ENCODE measurements at regions not wholly inside any gene's neighbourhood (a gene's known extent, or its start where the extent isn't known, plus 50 kb on each side); places are given as distances from the start of the nearest gene placed in this dataset.
A peak's percentile ranks its signal among the peaks of the same experiment; 100 is the strongest.

DNA sequence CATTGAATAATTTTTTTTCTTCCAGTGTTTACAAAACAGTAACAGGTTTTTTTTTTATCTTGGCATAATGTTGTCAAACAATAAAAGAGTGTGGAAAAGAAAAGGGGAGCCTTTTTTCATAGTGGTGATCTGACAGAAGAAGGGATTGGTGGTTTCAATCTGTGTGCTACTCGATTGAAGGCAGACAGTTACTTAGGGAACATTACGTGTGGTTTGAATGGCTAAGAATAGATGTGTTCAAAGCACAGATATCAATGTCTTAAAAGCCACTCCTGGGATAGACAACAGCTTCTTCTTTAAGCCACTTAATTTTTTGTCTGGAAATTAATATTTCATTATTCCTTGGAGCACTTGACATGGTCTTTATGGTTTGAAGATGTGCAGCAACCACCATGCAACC lies 558.6 kb upstream of the ADGRL2 start:
- no peak for DNase-seq

GRCh38 chr1:81238129-81238528 lies 562.6 kb upstream of the ADGRL2 start:
- DNase-seq = no peak

GRCh38 chr1:81237473-81238089 lies 563.2 kb upstream of the ADGRL2 start:
- no peak for DNase-seq

- no peak for DNase-seq
These were observed 566.5 kb upstream of the ADGRL2 start for GRCh38 chr1:81234237-81234636.

- no peak for DNase-seq
These were observed 567.1 kb upstream of the ADGRL2 start for GRCh38 chr1:81233591-81233990.

- DNase-seq = no peak
These were observed 568.3 kb upstream of the ADGRL2 start for GRCh38 chr1:81232420-81232819.

GRCh38 chr1:81231729-81232038 lies 569.0 kb upstream of the ADGRL2 start:
- no peak for DNase-seq

- DNase-seq = no peak
These were observed 569.6 kb upstream of the ADGRL2 start for GRCh38 chr1:81230983-81231728.

DNA sequence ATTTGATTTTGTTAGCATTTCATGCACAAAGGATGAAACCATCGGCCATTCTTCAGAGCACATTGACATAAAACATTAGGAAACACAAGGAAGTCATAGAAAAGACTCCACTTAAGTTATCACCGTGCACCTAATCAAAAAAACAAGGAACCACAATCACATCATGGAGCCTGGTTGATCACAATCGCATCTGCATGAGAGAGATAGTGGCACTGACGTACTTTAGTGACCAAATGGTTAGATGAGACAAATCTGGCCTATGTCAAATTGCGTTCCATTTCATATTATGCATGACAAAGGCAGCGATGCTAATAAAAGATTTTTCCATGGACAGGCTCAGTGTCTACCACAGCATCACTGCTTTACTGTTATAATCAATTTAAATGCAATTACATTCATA lies 571.8 kb upstream of the ADGRL2 start:
- DNase-seq = no peak

GRCh38 chr1:81226603-81226928 lies 574.2 kb upstream of the ADGRL2 start:
- no peak for DNase-seq

GRCh38 chr1:81225789-81226602 lies 574.7 kb upstream of the ADGRL2 start:
- no peak for DNase-seq

DNA sequence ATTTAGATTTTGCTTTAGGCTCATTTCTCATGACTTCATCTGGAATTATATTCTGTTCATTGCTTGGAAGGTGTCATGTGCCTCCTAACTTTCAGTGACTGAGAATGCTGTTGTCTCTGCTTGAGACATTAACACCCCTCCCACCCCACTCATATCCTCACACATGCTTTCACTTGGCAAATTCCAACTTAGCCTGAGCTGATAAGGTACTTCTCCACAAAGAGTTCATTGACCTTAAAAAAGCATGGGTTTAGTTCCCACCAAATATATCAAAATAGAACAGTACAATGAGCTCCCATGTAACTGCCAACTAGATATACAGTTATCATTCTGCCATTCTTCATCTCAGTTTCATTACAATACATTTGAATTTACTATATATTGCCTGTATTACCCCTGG lies 576.5 kb upstream of the ADGRL2 start:
- DNase-seq = no peak

DNA sequence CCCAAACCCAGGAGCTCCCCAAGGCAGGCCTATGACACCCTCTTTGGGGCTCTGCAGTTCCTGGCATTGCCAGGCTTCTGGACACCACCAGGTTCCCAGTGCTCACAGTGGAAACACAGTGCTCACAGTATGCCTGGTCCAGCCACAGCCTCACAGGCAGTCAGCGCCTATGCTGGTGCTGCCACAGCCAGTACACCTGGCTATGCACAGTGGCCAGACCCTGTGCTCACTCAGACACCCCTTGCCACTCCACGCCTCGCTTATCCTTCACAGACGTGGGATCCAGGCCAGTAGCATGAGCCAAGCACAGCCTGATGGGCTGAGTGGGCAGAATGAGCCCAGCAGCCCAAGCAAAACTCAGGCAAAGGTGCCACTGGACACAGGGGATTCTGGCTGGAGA lies 579.2 kb upstream of the ADGRL2 start:
- no peak for DNase-seq

- DNase-seq = no peak
These were observed 580.1 kb upstream of the ADGRL2 start for GRCh38 chr1:81220614-81221071.

DNA sequence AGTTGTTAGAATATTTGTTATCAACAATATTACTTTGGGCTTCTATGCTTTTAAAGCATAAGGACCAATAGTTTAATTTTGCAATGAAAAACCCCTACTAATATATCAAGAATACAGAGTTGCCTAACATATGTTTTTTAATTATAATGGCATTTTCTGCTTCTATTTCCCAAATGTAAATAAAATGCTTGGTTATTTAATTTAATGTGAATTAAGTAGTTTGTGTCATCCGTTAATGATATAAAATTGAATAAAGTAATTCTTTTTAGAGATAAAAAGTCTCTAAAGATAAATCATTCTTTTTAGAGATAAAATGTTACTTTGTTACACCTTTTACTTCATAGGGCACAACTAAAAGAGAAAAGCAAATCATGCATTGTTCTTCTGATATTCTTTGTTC lies 583.7 kb upstream of the ADGRL2 start:
- DNase-seq = no peak

GRCh38 chr1:81213279-81213678 lies 587.5 kb upstream of the ADGRL2 start:
- no peak for DNase-seq

GRCh38 chr1:81209461-81209860 lies 591.3 kb upstream of the ADGRL2 start:
- DNase-seq = no peak

DNA sequence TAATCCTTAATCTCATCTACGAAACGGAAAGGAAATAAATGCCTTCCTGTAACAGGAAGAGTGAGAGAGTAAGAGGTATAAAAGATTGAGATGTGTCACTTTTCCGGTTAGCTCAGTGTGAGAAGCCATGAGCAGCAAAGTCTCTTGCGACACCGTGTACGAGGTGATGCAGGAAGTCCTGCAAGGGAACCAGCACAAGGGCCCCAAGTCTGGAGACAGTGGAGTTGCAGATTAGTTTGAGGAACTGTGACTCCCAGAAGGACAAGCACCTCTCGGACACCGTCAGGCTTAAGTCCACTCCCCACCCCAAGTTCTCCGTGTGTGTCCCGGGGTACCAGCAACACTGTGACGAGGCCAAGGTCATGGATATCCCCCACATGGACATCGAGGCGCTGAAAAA lies 592.3 kb upstream of the ADGRL2 start:
- peak; percentile 3 for DNase-seq

DNA sequence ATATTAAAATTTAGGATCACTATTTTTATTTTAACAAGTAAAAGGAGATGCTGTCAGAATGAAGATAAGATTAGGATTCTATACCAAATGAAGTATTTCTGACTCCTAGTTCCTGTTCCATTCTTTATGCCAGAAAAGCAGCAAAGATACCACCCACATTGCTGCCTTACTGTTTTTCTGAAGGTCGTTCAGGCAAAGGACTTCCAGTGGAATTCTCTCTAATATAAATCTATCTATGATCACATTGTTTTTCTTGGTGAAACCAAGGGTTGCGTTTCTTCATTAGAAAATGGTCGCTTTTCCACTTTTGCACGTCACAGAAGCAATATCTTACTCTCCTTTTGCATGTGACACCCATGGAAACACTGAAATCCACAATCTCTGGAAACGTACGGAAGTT lies 594.8 kb upstream of the ADGRL2 start:
- no peak for DNase-seq

DNA sequence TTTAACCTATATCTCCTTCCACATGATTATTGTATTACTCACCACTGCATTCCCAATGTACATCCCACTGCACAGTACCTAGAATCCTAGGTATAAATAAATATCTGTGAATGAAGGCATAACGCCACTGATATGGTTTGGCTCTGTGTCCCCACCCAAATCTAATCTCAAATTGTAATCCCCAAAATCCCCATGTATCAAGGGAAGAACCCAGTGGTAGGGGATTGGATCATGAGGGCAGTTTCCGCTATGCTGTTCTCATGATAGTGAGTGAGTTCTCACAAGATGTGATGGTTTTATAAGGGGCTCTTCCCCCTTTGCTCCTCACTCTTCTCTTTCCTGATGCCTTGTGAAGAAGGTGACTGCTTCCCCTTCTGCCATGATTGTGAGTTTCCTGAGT lies 599.0 kb upstream of the ADGRL2 start:
- no peak for DNase-seq

DNA sequence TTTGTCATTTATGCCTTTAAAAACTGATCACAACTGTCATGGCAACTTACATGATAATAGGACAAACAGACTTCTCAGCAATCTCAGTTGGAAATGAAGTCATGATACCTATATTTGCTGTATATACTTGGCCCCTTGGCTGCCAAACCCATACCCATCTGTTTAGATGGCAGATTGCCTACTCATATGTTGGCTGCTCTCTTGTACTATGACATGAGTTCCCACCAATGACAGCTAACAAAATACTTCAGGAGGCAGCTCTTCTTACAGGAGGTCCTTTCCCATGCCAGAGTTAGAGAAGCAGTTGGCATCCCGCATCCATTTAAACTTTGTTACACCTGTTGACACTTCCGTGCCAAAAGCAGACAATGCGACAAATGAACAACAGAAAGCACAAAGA lies 603.1 kb upstream of the ADGRL2 start:
- DNase-seq = no peak

- no peak for DNase-seq
These were observed 607.8 kb upstream of the ADGRL2 start for GRCh38 chr1:81192647-81193642.

DNA sequence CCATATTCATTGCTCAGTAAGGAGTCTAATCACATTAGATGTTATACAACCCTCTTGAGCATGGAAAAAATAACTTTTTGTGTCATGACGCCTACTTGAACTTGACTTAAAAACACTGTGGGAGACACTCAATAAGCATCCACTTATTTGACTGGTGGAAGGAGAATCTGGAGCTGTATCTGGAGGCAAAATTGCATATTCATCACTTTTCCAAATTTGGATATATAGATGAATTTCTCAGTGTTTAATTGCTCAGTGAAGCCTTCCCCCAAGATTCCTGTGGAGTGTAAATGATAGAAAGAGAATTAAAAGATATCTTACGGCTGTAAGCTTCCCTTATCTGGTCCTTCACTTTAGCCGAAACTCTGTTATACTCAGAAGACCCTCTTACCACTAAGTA lies 610.7 kb upstream of the ADGRL2 start:
- no peak for DNase-seq
